GM19239 (cell line): ENCODE measurements at regions not wholly inside any gene's neighbourhood (a gene's known extent, or its start where the extent isn't known, plus 50 kb on each side); places are given as distances from the start of the nearest gene placed in this dataset.

Experiments
- DNase-seq: peaks from one replicate; pipeline ENCODE4 v3.0.0; 2011; ENCODE audit warnings: low spot score; ENCODE audit not compliant: insufficient read length
- FAIRE-seq: peaks from 2 replicates; lab custom pipeline; 2011; peaks lifted over from hg19 to GRCh38; lab: Jason Lieb, UNC

DNA sequence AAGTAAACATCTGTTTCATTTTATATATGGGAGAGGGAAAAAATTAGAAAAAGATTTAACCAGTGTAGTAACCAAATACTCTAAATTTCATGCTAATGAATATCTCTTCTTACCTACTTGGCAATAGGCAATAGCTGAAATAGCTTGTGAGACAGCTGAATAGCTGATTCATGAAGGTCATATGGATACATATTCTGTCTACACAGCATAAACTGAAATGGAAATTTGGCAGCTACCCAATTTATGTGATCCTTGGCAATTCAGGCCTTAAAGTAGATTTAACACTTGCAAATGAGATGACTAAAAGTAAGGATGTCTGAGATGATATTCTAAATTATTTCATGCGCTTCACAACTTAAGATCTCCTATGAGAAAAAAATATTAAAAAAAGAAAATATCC, 261.2 kb upstream of the SEMA3A start:
- DNase-seq (no peak), FAIRE-seq (no peak)

DNA sequence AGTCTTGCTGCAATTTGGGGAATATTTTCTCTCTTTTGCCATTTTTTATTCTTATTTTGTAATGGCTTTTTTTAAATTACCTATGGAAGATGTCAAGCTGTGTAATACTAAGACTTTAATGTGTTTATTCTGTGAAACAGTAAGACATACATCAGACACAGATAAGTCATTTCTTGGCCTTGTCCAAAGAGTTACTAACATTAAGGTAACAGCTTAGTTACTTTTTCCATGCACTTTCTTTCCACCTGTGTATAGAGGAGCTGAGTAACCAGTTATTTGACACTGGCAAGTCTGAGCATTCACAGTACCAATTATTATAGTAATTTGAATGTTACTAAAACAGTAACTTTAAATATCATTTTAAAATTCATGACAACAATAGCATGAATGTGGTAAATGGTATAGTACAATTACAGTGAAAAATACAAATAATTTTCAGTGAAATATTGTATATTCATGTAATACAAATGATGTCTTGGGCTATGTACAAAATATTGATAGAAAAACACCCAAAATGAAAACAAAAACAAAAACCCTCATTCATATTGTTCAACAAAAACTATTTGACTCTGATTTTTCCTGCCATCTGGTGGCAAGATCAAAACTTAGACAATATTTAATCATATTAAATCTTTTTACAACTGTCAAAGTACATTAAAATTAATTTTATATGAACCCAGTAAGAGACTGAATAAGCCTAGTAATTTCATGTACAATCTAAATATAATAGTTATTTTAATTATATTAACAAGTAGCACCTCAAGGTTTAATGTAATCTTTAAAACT, 259.8 kb upstream of the SEMA3A start:
- FAIRE-seq (no peak), DNase-seq (no peak)

DNA sequence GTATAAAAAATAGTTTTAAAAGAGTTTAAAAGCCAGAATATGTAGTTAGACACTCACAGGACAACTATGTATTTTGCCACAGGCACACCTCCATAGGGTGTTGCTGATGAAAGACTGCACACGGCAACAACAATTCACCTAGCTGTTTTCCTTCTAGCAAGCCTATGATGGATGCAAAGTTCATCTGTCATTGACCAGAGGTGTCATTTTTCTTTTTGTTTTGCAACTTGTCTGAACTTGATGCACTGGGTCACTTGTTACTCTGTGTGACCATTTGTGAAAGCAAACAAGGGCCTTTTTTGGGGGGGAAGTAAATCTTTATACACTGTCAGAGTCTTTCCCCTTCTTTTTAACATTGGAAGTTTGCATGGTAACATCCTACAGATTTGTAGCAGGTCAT, 258.0 kb upstream of the SEMA3A start:
- FAIRE-seq, result no peak
- no peak for DNase-seq

DNA sequence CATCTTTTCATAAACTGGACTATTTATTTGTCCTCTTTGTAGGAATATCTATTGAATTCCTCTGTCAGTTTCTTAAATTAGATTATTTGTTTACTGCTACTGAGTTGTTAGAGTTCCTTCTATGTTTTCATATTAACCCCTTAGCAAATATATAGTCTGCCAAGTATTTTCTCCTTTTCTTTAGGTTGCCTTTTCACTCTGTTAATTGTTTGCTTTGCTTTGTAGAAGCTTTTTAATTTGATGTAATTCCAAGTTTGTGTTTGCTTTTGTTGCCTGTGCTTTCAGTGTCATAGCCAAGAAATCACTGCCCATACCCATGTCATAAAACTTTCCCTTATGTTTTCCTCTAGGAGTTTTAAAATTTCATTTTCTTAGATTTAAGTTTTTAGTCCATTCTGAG, 256.2 kb upstream of the SEMA3A start:
- FAIRE-seq (no peak), DNase-seq (no peak)

DNA sequence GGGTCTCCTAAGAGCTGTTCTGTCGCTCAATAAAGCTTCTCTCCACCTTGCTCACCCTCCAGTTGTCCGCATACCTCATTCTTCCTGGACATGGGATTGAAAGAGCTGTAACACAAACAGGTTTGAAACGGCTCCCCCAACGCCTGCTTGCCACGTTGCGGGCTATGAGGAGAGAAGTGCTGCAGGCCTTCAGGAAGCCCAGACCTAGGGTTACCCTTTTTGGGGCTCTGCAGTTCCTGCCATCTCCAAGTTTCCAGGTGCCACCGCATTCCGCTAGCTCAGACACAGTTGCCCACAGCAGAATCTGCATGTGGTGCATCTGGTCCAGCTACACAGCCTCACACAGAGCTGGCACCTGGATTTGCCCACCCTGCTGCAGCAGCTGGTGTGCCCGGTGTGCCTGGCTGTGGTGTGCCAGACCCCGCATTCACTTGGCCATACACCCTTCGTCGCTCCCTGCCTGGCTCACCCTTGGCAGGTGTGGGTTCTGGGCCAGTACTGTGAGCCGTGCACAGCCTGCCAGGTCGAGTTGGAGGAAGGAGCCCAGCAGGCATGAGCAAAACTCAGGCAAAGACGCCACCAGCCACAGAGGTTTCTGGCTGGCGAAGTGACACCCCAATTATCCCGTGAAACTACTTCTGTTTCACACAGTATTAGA, 253.2 kb upstream of the SEMA3A start:
- no peak for FAIRE-seq
- no peak for DNase-seq

DNA sequence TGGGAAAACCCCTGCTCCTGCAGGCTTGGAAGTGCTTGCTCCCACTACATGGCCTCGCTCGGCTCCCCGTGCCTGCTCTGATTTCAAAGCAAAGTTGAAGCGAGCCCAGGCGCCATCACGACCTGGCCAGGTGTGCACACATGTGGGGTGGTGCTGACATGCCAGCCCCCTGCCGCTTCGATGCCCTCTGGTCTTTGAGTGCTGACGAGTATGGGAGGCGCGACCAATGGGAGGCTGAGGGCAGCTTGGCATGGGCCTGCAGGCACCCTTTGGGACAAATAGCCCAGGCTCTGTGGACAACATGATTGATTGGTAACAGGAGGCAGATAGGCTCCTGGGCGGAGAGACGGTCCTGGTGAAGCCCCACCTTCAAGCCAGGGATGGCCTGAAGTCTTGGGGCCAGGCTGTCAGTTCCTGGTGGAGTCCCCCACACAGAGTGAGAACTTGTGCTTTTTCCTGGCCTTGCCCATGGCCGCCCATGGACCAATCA, 252.4 kb upstream of the SEMA3A start:
- no peak for DNase-seq
- FAIRE-seq, result no peak

DNA sequence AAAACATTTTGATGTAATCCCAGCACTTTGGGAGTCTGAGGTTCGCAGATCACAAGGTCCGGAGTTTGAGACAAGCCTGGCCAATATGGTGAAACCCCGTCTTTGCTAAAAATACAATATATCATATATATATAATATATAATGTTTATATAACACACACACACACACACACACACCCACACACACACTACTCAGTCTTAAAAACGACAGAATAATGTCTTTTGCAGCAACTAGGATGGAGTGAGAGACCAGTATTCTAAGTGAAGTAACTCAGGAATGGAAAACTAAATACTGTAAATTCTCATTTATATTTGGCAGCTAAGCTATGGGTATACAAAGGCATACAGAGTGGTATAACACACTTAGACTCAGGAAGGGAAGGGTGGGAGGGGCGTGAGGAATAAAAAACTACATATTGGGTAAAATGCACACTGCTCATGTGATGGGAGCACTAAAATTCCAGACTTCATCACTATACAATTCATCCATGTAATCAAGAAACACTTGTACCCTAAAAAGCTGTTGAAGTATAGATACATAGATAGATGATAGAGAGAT, 231.2 kb upstream of the SEMA3A start:
- FAIRE-seq, result no peak
- no peak for DNase-seq

DNA sequence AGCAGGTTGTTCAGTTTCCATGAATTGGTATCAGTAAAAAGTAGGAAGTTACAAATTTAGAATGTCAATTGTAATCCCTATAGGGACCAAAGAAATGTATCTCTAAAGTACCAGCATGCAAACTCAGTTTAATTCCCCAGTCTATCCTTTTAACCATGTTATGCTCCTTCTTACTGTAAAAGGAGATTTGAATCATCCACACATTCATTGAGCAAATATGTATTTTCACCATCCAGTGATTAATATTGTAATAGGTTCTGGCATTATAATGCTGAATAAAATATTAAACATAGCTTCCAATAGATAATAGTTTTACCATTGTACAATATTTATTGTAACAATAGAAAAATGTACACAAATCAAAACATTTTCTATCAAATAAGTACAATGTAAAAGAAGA, 228.2 kb upstream of the SEMA3A start:
- FAIRE-seq, result no peak
- DNase-seq, result no peak

DNA sequence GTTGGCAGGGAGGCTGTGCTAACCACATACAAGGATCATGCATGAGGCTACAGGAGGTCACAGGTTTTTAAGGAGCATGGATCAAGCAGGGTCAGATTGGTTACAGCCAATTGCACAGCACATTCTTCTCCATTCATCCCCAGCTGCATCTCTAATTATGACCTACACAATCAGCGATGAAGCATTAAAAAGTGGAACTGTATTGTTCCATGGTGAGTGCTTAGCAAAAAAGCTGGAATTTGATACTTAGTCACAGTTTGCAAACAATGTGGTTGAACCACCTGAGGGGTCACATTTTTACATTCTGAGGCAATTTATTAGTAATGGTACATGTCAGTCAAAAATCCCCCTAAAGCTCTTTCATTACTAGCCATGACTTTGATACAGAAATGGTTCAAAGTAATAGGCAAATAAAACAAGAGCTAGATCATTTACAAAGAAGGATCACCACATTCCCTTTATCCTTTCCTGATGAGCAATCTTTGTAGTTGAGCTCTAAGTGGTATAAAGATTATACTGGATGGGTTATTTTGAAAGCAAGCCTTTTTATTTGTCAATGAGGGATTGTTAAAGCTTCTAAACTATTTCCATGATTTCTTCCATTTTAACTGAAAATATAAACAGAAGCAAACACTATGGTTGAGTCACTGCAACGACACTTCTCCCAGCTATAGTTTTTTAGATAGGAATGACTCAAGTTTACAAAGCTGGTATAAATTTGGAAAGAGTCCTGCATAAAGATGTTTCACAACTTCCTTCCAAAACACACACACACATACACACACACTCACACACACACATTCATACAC, 217.8 kb upstream of the SEMA3A start:
- DNase-seq, result no peak
- no peak for FAIRE-seq

DNA sequence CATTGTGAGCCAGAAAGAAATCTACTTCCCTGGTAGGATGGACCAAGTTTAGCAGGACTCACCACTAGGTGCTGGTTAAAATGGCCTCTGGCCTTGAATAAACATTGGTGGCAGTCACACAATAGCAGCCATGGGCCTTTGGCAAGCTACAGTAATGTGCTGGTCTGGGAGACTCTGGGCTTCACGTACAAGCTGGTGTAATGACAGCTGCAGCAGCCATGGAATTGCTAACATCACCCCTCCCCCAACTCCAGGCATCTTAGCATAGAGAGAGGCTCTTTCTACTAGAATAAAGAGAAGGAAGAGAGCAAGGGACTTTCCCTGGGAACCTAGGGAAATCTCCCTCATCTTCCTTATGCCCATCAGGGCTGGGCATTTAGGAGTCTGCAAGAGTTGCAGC, 205.1 kb upstream of the SEMA3A start:
- no peak for FAIRE-seq

DNA sequence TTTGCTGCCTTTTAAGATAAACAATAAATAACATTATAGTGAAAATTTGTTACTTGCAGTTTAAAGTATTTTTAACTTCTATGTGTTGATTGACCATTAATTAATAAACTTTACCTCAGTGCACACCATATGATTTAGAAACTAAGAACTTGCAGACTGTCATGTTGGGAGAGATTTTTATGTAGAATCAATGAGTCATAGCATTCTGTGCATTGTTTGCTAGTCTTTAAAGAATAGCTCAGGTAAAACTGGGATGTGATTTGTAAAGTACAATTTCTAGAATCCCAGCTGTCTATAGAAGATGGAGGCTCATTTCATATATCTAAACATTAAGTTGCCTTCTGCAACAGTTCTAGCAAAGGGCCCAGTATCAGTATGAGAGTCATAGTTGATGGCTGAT, 199.6 kb upstream of the SEMA3A start:
- DNase-seq (no peak), FAIRE-seq (no peak)

More for the DNA sequence above, 205.1 kb upstream of the SEMA3A start:
- DNase-seq, result no peak

DNA sequence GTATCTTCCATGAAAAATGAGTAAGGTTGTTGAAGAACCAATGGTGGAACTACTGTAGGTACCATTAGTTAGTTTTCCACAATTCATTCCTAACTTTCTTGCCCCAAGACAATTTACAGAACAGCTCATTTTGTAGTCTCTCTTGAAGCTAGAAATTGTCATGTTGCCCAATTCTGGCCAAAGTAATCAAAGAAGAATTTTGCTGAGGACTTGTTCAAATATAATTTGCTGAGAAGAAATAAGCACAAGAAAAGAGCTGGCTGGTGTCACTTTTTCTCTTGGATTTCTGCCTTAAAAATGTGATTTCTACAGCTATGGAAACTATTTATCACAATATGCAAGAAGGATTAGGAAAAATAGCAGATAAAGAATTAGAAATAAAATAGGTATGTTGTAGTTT, 199.2 kb upstream of the SEMA3A start:
- DNase-seq (no peak), FAIRE-seq (no peak)

DNA sequence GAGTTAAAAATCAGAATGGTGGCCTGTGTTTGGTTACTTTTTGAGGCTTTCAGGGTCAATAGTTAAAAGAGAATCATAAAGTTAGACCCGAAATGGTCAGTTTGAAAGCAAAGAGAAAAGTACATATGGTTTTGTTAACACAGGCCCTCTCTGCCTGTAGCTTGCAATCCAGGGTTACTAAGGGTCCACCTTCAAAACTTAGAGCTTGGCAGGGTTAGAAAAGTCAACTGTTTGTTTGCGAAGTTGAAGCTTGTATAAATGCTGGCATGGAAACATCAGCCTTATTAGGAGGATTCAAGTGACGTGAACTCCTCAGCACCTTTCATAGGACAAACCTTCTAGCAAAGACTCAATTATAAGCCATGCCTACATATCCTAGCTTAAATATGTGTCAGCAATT, 196.3 kb upstream of the SEMA3A start:
- DNase-seq (no peak), FAIRE-seq (no peak)

DNA sequence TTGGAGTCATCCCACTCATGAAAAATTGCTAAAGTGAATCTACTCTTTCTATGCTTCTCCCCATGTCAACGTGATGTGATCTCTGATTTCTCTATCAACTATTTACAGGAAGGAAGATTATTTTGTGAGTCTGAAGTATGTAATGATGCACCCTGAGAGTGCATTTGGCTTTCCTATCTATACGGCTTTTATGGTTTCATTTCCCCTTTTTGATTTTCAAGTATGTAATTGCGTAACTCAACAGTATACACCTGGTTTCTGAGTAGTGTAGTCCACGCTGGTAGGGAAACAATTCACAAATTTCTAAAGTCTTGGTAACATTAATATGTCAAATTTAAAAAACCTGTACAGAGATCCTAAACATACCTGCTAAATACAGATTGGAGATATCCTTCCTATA, 194.7 kb upstream of the SEMA3A start:
- DNase-seq (no peak), FAIRE-seq (peak; percentile 47)

DNA sequence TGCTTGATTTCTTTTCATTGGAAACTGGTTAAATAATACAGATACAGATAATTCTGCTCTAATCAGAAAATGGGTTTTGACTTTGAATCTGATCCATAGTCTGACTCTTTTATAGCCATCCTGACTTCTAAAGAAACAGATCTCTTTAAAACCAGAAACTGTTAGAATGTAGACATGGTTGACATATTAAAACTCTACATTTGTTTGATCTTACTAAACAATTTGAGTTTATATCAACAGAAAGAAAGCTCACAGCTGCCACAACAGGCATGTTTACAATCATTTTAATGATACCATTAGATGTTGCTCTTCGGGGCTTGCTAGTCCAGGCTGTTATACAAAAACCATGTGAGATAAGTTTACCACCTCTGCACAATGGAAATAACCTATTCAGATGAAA, 193.0 kb upstream of the SEMA3A start:
- DNase-seq (no peak), FAIRE-seq (no peak)

DNA sequence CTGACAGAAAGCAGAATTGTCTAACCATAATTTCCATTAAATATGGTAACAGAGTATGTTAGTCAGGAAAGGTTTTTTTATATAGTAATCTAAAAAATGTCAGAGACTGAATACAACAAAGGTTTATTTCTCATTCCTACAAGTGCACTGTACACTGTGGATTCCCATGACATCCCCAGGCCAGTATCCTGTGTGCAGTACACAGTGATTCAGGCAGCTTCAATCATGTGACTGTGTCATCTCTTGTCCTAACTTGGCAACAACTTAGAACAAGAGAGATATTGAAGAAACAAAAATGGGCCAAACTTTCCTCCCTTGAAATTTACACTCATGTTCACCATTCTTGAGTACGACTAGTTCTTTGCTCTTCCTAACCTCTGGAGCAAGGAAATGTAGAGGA, 189.8 kb upstream of the SEMA3A start:
- DNase-seq (no peak), FAIRE-seq (no peak)

DNA sequence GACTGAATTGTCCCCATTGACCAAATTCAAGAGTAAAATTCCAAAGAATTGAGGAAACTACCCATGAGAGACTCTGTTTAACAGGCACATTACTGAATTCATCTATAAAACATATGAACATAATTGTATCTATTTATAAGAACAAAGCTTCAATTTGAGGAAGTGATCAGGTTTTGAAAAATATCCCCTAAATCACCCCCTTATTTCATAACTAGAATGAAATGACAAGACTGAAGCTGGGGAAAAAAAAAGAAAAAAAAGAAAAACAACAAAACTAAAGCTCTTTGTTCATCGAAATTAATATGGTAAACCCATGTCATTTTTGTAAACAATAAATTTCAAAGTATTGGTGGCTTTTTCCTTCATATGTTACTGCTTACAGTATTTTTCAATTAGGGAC, 184.9 kb upstream of the SEMA3A start:
- DNase-seq (no peak), FAIRE-seq (no peak)

DNA sequence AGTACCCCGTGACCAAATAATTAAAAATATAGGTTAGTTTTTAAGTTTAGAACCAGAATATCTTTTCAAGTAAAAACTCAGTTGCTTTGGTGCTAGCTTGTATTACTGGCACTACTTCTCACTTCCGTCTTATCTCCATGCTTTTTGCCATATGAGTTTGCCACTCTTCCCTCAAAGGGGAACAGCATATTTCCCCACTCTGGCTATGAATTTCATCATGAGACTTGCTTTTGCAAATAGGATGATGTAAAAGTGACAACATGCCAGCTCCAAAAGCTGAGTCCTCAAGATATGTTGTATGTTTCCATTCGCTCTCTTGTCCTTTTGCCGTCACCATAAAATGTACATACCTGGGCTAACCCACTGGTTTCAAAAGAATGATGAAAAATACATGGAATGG, 178.1 kb upstream of the SEMA3A start:
- FAIRE-seq (no peak), DNase-seq (no peak)

DNA sequence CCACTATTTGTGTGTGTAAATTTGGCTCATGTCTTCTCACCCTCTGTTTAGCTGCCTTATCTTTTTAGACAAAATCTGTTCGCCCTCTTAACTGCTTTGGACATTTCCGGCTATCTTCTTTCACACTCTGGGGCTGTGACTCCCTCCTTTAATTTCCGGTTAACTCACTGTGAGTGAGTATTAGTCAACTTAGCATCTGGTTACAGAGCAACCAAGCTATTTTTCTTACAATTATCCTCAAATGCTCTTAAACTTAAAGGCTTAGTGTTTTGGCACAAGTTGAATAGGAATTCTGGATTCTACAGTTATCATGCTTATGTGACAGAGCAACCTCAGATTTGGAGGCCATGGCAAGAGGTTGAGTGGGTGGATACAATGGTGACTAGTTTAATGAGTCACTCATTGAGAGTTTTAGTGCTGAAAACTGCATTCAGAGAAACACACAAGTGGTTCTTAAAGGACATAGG, 177.6 kb upstream of the SEMA3A start:
- DNase-seq, result no peak
- no peak for FAIRE-seq

DNA sequence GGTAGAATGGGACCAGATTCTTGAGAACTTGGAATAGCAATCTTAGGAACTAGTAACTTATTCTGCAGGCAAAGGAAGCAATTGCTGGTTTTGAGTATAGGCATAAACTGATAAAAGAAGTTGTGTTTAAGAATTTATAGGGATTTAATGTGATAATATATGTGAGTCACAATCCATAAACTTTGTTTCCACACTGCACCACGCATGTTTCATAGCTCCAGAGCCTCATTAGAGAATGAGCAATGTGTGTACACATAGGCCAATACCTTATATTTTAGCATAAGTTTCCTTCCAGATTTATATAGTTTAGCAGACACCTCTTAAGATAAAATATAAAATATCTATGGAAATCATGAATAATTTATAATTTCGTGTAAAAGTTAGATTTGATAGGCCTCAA, 175.5 kb upstream of the SEMA3A start:
- FAIRE-seq, result no peak
- DNase-seq, result no peak

DNA sequence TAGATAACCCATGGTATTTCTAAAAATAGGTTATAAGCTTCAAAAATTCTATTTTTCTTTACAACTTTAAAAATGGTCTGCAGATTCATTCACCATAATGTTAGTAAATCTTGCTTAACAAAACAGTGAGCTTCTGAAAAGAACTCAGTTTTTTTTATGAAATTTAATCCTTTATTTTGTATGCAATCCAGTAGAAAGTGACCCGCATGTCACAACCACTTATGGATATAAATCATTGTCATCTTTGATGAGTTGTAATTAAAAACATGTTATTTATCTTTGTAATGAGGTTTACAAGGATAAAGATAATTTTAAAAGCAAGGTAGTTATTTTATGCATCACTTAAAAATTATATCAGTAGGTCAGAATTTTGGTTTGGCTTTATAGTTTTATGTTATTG, 173.5 kb upstream of the SEMA3A start:
- FAIRE-seq (no peak), DNase-seq (no peak)
